Osteocyte (in vitro differentiated cells): ENCODE measurements at regions not wholly inside any gene's neighbourhood (a gene's known extent, or its start where the extent isn't known, plus 50 kb on each side); places are given as distances from the start of the nearest gene placed in this dataset.
A peak's percentile ranks its signal among the peaks of the same experiment; 100 is the strongest.

Source experiments
- DNase-seq: peaks from one replicate; pipeline ENCODE4 v3.0.0; 2021; ENCODE audit warnings: mixed read lengths; ENCODE audit not compliant: unreplicated experiment; ENCODE audit errors: extremely low spot score
- H3K27ac Mint-ChIP-seq: one replicate; pipeline ENCODE4 v1.8.0; 2021; ENCODE audit warnings: mild to moderate bottlenecking, mixed read lengths; ENCODE audit not compliant: unreplicated experiment
- H3K27me3 Mint-ChIP-seq: one replicate; pipeline ENCODE4 v1.8.0; 2021; ENCODE audit warnings: mixed read lengths; ENCODE audit not compliant: unreplicated experiment
- H3K36me3 Mint-ChIP-seq: one replicate; pipeline ENCODE4 v1.8.0; 2021; ENCODE audit warnings: mixed read lengths; ENCODE audit not compliant: unreplicated experiment
- H3K4me1 Mint-ChIP-seq: one replicate; pipeline ENCODE4 v1.8.0; 2021; ENCODE audit warnings: mixed read lengths; ENCODE audit not compliant: unreplicated experiment
- H3K4me3 Mint-ChIP-seq: one replicate; pipeline ENCODE4 v1.8.0; 2021; ENCODE audit warnings: mild to moderate bottlenecking, moderate library complexity, mixed read lengths; ENCODE audit not compliant: unreplicated experiment
- H3K9me3 Mint-ChIP-seq: one replicate; pipeline ENCODE4 v1.8.0; 2021; ENCODE audit warnings: mixed read lengths; ENCODE audit not compliant: unreplicated experiment
- TF ChIP-seq, protein P1 (sequence below): fragments of 200-600 bp; sonication (generic); IDR thresholded peaks from 2 replicates; pipeline ENCODE4 v1.5.0; 2021; ENCODE audit warnings: antibody characterized with exemption, mild to moderate bottlenecking, moderate library complexity

DNA sequence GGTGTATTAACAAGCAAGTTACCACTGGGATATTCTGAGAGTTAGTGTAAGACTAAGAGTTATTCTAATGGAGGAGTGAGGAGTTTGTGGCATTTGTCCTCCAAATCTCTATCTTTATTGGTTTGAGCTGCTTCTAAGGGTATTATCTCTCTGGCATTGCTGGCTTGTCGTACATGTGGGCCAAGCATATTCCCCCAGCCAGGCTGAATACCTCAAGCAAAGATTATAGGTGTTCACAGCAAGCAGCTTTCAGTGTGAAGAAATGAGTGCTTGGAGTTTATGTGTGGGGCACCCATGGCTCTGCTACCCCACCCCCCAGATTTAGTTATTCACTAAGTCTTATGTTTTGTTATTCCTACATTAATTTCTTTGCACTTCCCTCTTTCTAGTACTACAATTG, 193.6 kb upstream of the FANCL start:
- no peak overlapping the region for H3K4me3 Mint-ChIP-seq
- DNase-seq: no peak
- H3K27me3 Mint-ChIP-seq: peaks cover 45% of the 10 kb centered on the region
- no peaks in the 10 kb centered on the region for H3K9me3 Mint-ChIP-seq
- no peaks in the 10 kb centered on the region for H3K36me3 Mint-ChIP-seq
- H3K4me1 Mint-ChIP-seq: no peaks in the 10 kb centered on the region
- TF ChIP-seq, protein P1, sequence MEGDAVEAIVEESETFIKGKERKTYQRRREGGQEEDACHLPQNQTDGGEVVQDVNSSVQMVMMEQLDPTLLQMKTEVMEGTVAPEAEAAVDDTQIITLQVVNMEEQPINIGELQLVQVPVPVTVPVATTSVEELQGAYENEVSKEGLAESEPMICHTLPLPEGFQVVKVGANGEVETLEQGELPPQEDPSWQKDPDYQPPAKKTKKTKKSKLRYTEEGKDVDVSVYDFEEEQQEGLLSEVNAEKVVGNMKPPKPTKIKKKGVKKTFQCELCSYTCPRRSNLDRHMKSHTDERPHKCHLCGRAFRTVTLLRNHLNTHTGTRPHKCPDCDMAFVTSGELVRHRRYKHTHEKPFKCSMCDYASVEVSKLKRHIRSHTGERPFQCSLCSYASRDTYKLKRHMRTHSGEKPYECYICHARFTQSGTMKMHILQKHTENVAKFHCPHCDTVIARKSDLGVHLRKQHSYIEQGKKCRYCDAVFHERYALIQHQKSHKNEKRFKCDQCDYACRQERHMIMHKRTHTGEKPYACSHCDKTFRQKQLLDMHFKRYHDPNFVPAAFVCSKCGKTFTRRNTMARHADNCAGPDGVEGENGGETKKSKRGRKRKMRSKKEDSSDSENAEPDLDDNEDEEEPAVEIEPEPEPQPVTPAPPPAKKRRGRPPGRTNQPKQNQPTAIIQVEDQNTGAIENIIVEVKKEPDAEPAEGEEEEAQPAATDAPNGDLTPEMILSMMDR: no peak
- no peak overlapping the region for H3K27ac Mint-ChIP-seq

DNA sequence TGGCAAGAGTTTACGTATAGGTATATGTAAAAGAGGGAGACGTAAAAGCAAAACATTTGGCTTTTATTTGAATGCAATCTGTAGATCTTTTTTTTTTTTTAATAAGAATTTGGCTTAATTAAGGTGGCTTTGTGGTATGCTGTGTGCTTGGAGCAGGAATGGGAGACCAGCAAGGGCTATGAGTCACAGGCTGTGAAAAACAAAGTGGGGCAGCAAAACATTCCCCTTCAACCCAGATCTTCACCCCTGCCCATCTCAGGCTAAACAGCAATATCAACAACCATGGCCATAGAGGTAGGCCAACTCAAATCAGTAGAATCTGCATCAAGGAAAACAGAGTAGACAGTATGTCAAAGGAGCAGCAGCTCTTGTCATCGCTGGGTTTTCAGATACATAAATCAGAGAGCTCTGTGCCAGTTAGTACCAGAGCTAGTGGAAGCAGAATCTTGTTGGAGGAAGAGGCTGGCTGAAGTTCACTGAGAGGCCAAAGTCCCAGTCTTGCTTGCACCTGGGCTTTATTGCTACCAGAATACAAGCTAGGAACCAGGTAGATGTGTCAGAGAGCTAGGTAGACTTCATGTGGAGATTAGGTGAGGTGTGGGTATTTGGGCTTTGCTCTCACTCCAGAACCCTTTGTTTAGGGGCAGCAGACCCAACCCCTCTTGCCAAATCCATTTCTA, 191.5 kb upstream of the FANCL start:
- Mint-ChIP-seq H3K27me3 (peaks cover 54% of the 10 kb centered on the region), H3K9me3 (no peaks in the 10 kb centered on the region), H3K4me3 (no peak overlapping the region), H3K36me3 (no peaks in the 10 kb centered on the region), H3K4me1 (peaks cover 7% of the 10 kb centered on the region), H3K27ac (no peak overlapping the region)
- DNase-seq: no peak
- TF ChIP-seq, protein P1: no peak

DNA sequence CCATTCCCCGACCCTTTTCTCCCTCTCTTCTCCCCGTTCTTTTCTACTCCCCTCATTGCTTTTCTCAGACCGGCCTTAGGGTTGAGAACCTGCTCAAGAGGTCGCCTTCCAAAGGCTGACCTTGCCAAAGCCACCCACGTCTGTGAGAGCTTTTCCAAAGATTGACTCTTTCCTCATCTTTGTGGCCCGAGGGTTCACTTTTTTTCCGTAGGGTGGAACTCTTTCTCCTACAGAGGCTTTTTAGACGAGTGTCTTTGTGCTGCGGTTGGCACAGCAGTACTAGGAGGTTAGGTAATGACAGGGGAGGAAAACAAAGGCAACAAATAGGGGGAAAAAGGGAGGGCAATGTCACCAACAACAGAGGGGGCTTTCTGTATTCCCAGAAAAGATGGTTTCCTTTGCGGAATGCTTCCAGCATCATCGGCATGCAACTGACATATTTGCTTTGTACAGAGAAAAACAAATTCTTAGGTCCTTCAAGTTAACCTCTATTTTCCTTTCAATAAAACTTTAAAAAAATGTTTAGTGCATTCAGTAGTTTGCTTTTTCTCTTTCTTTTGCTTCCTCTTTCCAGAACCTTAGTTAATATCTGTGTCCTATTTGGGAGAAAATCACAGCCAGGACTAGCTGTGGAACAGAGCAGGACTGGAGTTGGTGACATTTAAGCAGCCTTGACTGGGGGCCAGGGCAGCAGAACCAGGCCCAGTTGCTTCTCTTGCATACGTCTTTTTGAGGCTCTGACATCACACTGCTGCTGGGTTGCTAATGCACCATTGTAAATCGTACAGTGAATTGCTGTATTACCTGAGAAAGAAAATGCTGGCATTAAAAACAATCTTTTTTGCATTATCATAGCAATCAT, 188.1 kb upstream of the FANCL start:
- TF ChIP-seq, protein P1: no peak
- peaks cover 13% of the 10 kb centered on the region for H3K4me1 Mint-ChIP-seq
- no peak for DNase-seq
- no peaks in the 10 kb centered on the region for H3K9me3 Mint-ChIP-seq
- no peaks in the 10 kb centered on the region for H3K36me3 Mint-ChIP-seq
- H3K4me3 Mint-ChIP-seq: peak overlapping the region; percentile 83
- no peak overlapping the region for H3K27ac Mint-ChIP-seq
- H3K27me3 Mint-ChIP-seq: peaks cover 50% of the 10 kb centered on the region

DNA sequence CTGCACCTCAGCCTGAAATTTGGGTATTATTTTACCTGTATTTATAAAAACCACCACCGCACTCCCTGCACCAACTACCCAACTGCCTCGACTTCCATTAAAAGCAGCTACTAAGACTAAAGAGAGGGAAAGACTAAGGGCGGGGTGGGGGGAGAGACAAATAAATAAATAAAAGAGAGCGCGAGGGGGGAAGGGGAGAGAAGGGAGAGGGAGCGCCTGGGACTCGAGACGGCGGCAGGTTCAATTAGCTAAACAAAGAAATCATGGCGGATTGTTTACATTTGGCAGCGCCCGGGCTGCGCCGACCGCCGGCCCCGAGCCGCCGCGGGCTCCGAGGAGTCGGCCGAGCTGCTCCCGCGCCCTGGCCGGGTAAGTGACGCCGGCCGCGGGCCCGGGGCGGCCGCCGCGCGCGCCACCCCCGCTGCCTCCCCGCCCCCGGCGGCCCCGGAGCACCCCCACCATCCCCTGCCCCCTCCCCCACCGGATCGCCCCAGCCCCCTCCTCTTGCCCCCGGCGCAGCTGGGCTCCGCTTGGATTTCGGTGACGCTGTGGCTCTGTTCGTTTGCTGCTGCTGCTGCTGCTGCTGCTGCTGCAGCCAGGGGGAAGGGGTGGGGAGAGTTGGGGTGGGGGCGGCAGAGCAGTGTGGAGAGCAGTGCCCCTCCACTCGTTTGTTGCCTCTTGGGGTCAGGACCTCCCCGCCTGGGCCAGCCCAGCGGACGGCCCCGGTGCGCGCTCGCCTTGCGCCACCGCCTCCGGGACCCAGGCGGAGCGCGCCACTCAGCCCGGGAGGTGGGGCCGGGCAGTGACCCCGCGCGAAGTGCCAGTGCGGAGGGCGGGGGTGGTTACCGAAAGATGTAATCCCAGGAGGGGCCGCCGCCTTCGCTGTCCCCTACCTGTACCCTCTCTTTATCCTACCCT, 187.2 kb upstream of the FANCL start:
- H3K4me3 Mint-ChIP-seq: peak overlapping the region; percentile 85
- DNase-seq: no peak

More for the DNA sequence above, 187.2 kb upstream of the FANCL start:
- H3K36me3 Mint-ChIP-seq: no peaks in the 10 kb centered on the region
- H3K27me3 Mint-ChIP-seq: peaks cover 53% of the 10 kb centered on the region
- H3K9me3 Mint-ChIP-seq: no peaks in the 10 kb centered on the region
- TF ChIP-seq, protein P1: no peak
- H3K4me1 Mint-ChIP-seq: peaks cover 13% of the 10 kb centered on the region
- no peak overlapping the region for H3K27ac Mint-ChIP-seq
